Glutamatergic neuron (in vitro differentiated cells): ENCODE measurements at regions not wholly inside any gene's neighbourhood (a gene's known extent, or its start where the extent isn't known, plus 50 kb on each side); places are given as distances from the start of the nearest gene placed in this dataset.

Experiments
- DNase-seq: peaks from one replicate; pipeline ENCODE4 v3.0.0; 2022
- H3K27ac Mint-ChIP-seq: one replicate; pipeline ENCODE4 v1.8.0; 2020; ENCODE audit warnings: mild to moderate bottlenecking, mixed read lengths, inconsistent platforms; ENCODE audit not compliant: unreplicated experiment
- H3K27me3 Mint-ChIP-seq: one replicate; pipeline ENCODE4 v1.8.0; 2020; ENCODE audit warnings: mild to moderate bottlenecking, moderate library complexity, mixed read lengths, inconsistent platforms; ENCODE audit not compliant: unreplicated experiment
- H3K36me3 Mint-ChIP-seq: one replicate; pipeline ENCODE4 v1.8.0; 2020; ENCODE audit warnings: mild to moderate bottlenecking, mixed read lengths, inconsistent platforms; ENCODE audit not compliant: unreplicated experiment
- H3K4me1 Mint-ChIP-seq: one replicate; pipeline ENCODE4 v1.8.0; 2020; ENCODE audit warnings: mild to moderate bottlenecking, low read depth, mixed read lengths, inconsistent platforms; ENCODE audit not compliant: unreplicated experiment
- H3K4me3 Mint-ChIP-seq: one replicate; pipeline ENCODE4 v1.8.0; 2020; ENCODE audit warnings: mild to moderate bottlenecking, mixed read lengths, inconsistent platforms; ENCODE audit not compliant: unreplicated experiment
- H3K9me3 Mint-ChIP-seq: one replicate; pipeline ENCODE4 v1.8.0; 2020; ENCODE audit warnings: mild to moderate bottlenecking, moderate library complexity, mixed read lengths, inconsistent platforms; ENCODE audit not compliant: unreplicated experiment
- CTCF ChIP-seq: fragments of 200-600 bp; sonication (generic); IDR thresholded peaks from one replicate; pipeline ENCODE4 v1.5.0; 2021; ENCODE audit not compliant: partially characterized antibody, unreplicated experiment

- no peak for DNase-seq
- H3K27ac Mint-ChIP-seq = no peak overlapping the region
Observed at GRCh38 chr5:21165344-21165743, 1177.3 kb upstream of the CDH18 start.

GRCh38 chr5:21164425-21164824 lies 1176.4 kb upstream of the CDH18 start:
- Mint-ChIP-seq H3K27me3 (no peaks in the 10 kb centered on the region), H3K4me3 (no peak overlapping the region), H3K9me3 (no peaks in the 10 kb centered on the region), H3K4me1 (no peaks in the 10 kb centered on the region), H3K27ac (no peak overlapping the region), H3K36me3 (no peaks in the 10 kb centered on the region)
- no peak for DNase-seq
- TF ChIP-seq CTCF = no peak

More at GRCh38 chr5:21165344-21165743, 1177.3 kb upstream of the CDH18 start:
- no peaks in the 10 kb centered on the region for H3K9me3 Mint-ChIP-seq
- no peak overlapping the region for H3K4me3 Mint-ChIP-seq
- H3K27me3 Mint-ChIP-seq = no peaks in the 10 kb centered on the region
- H3K36me3 Mint-ChIP-seq = no peaks in the 10 kb centered on the region
- no peaks in the 10 kb centered on the region for H3K4me1 Mint-ChIP-seq
- TF ChIP-seq CTCF = no peak

- Mint-ChIP-seq H3K27me3 (no peaks in the 10 kb centered on the region), H3K4me3 (no peak overlapping the region), H3K36me3 (no peaks in the 10 kb centered on the region), H3K27ac (no peak overlapping the region), H3K4me1 (no peaks in the 10 kb centered on the region), H3K9me3 (no peaks in the 10 kb centered on the region)
- TF ChIP-seq CTCF = no peak
- DNase-seq = no peak
Observed at GRCh38 chr5:21159510-21160059, 1171.6 kb upstream of the CDH18 start.

GRCh38 chr5:21154526-21154925 lies 1166.5 kb upstream of the CDH18 start:
- no peak overlapping the region for H3K4me3 Mint-ChIP-seq
- no peaks in the 10 kb centered on the region for H3K9me3 Mint-ChIP-seq
- no peak for DNase-seq
- no peak for TF ChIP-seq CTCF
- H3K27me3 Mint-ChIP-seq = no peaks in the 10 kb centered on the region
- H3K4me1 Mint-ChIP-seq = no peaks in the 10 kb centered on the region
- no peaks in the 10 kb centered on the region for H3K36me3 Mint-ChIP-seq
- H3K27ac Mint-ChIP-seq = no peak overlapping the region

- Mint-ChIP-seq H3K27ac (no peak overlapping the region), H3K27me3 (no peaks in the 10 kb centered on the region), H3K4me1 (no peaks in the 10 kb centered on the region), H3K9me3 (no peaks in the 10 kb centered on the region), H3K4me3 (no peak overlapping the region), H3K36me3 (no peaks in the 10 kb centered on the region)
- no peak for DNase-seq
- TF ChIP-seq CTCF = no peak
Observed at GRCh38 chr5:21152611-21153010, 1164.6 kb upstream of the CDH18 start.
